ENCODE measurements at regions not wholly inside any gene's neighbourhood (a gene's known extent, or its start where the extent isn't known, plus 50 kb on each side); places are given as distances from the start of the nearest gene placed in this dataset.
A peak's percentile ranks its signal among the peaks of the same experiment; 100 is the strongest.

DNA sequence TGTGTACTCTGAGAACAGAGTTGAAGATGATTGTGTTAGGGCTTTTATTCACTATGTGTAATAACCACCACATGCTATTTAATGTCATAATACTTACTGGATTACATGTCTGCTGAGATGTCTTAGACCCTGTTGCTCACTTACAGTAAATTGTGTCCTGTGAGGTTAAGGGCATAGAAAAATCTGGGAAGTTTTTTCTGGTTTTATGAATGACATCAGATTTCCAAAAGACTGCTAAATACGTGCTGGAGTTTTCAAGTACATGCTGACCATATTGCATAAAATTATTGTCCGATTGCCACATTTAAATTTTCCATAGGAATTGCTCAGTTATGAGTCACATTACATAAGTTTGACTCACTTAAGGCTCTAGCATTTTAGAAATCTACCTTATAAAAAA is 96.7 kb upstream of the COL5A2 start:
- TF ChIP-seq, protein P1, sequence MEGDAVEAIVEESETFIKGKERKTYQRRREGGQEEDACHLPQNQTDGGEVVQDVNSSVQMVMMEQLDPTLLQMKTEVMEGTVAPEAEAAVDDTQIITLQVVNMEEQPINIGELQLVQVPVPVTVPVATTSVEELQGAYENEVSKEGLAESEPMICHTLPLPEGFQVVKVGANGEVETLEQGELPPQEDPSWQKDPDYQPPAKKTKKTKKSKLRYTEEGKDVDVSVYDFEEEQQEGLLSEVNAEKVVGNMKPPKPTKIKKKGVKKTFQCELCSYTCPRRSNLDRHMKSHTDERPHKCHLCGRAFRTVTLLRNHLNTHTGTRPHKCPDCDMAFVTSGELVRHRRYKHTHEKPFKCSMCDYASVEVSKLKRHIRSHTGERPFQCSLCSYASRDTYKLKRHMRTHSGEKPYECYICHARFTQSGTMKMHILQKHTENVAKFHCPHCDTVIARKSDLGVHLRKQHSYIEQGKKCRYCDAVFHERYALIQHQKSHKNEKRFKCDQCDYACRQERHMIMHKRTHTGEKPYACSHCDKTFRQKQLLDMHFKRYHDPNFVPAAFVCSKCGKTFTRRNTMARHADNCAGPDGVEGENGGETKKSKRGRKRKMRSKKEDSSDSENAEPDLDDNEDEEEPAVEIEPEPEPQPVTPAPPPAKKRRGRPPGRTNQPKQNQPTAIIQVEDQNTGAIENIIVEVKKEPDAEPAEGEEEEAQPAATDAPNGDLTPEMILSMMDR (conservative IDR thresholded peaks at IDR 0.05; ENCODE audit: control insufficient read depth, insufficient read depth, low read depth, low read length), result no peak
- DNase-seq (ENCODE audit: low read depth), result peak; percentile 98
- H3K4me3 ChIP-seq (ENCODE audit: control insufficient read depth, low read depth, low read length), result no peak overlapping the region

DNA sequence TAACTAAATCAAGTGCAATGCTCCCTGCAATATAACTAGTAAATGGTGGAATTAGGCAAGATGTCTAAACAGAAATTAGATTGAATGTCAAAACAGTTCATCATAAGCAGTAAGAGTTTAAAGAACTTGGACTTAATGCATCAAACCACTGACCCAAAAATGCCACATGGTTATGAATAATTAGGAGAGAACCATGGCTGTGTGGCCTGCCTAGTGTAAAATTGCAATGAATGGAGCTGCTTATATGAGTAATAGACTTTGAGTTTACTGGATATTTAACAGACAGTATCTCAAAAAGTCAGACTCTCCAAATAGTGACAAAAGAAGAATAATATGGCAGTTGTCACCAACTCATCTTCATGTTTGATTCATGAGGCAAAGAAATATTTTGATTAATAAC is 101.6 kb upstream of the COL5A2 start:
- H3K4me3 ChIP-seq (ENCODE audit: control insufficient read depth, low read depth, low read length), result no peak overlapping the region
- TF ChIP-seq, protein P1 (conservative IDR thresholded peaks at IDR 0.05; ENCODE audit: control insufficient read depth, insufficient read depth, low read depth, low read length), result no peak
- DNase-seq (ENCODE audit: low read depth), result no peak

DNA sequence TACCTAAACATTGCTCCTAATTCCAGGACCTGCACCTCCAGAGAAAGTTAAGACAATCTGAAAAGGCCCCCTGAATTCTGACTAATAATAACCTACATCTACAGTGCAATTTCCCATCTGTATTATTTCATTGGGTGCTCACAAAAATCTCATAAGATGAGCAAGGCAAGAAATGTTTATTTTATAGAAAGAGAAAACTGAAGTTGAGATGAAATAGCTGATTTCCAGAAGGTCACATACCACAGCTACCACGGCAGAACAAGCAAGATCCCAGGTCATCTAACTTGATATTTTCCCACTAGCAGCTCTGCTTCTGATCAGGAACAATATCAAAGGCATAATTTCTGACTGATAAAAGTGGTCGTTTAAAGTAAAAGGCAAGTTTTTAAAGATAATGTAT is 105.8 kb upstream of the COL5A2 start:
- TF ChIP-seq, protein P1 (conservative IDR thresholded peaks at IDR 0.05; ENCODE audit: control insufficient read depth, insufficient read depth, low read depth, low read length), result no peak
- no peak overlapping the region for H3K4me3 ChIP-seq (ENCODE audit: control insufficient read depth, low read depth, low read length)
- DNase-seq (ENCODE audit: low read depth), result no peak

DNA sequence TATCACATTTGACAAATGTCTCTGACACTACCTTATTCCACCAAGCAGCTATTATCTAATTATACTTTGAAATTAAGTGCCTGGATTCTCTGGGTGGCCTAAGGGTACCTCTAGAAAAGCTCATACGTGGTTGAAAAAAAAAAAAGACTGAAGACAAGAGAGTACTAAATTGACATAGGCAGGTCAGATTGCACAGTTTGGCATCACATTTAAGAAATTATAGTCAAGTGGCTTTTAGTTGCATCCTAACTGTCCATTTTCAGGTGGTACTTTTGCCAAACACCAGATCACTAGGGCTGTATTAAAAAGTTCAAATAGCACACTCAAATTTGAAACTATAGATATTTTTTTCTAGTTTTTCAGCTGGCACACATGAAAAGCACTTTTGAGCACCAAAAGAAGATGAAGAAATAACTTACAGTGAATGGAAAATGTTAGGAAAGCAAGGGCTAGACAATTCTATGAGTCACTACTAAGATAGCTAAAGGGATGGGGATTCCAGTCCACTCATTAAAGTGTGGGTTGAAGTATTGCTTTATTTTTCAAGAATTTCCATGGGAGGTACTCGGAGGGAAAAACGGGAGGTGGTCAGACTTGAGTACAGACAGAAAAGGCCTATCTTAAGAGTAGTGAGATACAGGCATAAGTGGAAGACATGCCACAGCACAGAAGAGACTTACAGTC is 106.5 kb upstream of the COL5A2 start:
- DNase-seq (ENCODE audit: low read depth), result peak; percentile 94
- TF ChIP-seq, protein P1 (conservative IDR thresholded peaks at IDR 0.05; ENCODE audit: control insufficient read depth, insufficient read depth, low read depth, low read length), result no peak
- no peak overlapping the region for H3K4me3 ChIP-seq (ENCODE audit: control insufficient read depth, low read depth, low read length)

DNA sequence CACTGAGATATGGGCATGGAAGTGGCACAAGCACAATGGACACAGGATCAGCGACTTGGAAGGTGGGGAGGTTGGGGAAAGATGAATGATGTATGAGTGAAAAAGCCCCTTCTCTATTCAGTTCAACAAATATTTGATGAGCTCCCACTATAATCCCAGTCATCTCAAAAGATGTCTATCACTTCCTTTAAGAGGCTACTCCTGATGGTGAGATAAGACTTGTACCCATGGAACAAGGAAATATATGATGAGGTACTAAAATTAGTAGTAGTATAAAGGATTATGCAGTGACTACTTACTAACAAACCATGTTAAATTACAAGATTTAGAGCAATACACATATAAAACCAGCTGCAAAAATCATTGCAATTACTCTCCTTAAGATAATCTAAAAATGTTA is 107.8 kb upstream of the COL5A2 start:
- TF ChIP-seq, protein P1 (conservative IDR thresholded peaks at IDR 0.05; ENCODE audit: control insufficient read depth, insufficient read depth, low read depth, low read length), result no peak
- DNase-seq (ENCODE audit: low read depth), result no peak
- H3K4me3 ChIP-seq (ENCODE audit: control insufficient read depth, low read depth, low read length), result no peak overlapping the region

DNA sequence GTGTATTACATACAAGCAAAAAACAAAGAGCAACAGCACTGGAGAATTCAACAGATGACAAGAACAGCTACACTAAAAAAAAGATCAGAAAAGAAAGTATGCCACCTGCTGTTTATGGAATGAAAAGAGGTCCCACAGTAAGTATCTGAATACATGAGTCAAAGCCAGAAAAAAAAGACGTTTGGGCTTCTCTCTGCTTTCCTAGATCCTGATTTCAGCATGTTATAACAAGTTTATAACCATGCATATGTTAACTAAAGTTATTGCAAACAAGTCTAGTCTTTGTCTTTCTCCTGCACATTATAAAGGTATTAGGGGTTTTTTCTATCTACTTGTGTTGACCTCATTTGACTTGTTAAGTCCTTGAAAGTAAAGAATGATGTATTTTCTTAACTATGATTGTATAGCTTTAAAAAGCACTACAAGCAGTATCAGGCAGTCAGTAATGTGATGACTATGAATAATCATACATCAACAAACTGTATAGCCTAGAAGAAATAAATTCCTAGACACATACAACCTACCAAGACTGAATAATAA is 108.5 kb upstream of the COL5A2 start:
- TF ChIP-seq, protein P1 (conservative IDR thresholded peaks at IDR 0.05; ENCODE audit: control insufficient read depth, insufficient read depth, low read depth, low read length), result peak; percentile 71
- peak; percentile 90 for DNase-seq (ENCODE audit: low read depth)
- no peak overlapping the region for H3K4me3 ChIP-seq (ENCODE audit: control insufficient read depth, low read depth, low read length)

Data from fibroblast of mammary gland (primary cell).